ENCODE measurements at regions not wholly inside any gene's neighbourhood (a gene's known extent, or its start where the extent isn't known, plus 50 kb on each side); places are given as distances from the start of the nearest gene placed in this dataset.

GRCh38 chr6:126821706-126822105 lies 296.8 kb upstream of the RSPO3 start:
- TF ChIP-seq CTCF (IDR thresholded peaks at IDR 0.05; ENCODE audit: low read length), result no peak
- no peak for TF ChIP-seq EZH2 (IDR thresholded peaks at IDR 0.05; ENCODE audit: borderline replicate concordance, low read length)

Data from OCI-LY1 (cell line).